ENCODE measurements at regions not wholly inside any gene's neighbourhood (a gene's known extent, or its start where the extent isn't known, plus 50 kb on each side); places are given as distances from the start of the nearest gene placed in this dataset.
A peak's percentile ranks its signal among the peaks of the same experiment; 100 is the strongest.

- intact Hi-C loops (cut with DNase I): no loop called here
- peak in 1 of 4 donors; percentile 37 for DNase-seq
- H3K27ac ChIP-seq: peak overlapping the region in 1 of 2 donors; percentile 34
- no peak for TF ChIP-seq CTCF (IDR thresholded peaks at IDR 0.05)
- H3K4me1 ChIP-seq: peaks cover 0 to 8% of the 10 kb centered on the region in 2 donors
- H3K9me3 ChIP-seq: no peaks in the 10 kb centered on the region
- H3K27me3 ChIP-seq: no peaks in the 10 kb centered on the region
- H3K36me3 ChIP-seq: no peaks in the 10 kb centered on the region
- peak; percentile 93 for ATAC-seq
- no peak overlapping the region for H3K4me3 ChIP-seq
Observed at GRCh38 chr10:78623578-78624215, 445.1 kb upstream of the ZMIZ1 start.

- H3K9me3 ChIP-seq: no peaks in the 10 kb centered on the region
- intact Hi-C loops (cut with DNase I): no loop called here
- H3K27me3 ChIP-seq: no peaks in the 10 kb centered on the region
- DNase-seq: no peak
- TF ChIP-seq CTCF (IDR thresholded peaks at IDR 0.05): no peak
- ATAC-seq: no peak
- H3K4me1 ChIP-seq: peaks cover 0 to 8% of the 10 kb centered on the region in 2 donors
- no peak overlapping the region for H3K27ac ChIP-seq
- no peak overlapping the region for H3K4me3 ChIP-seq
- H3K36me3 ChIP-seq: no peaks in the 10 kb centered on the region
Observed at GRCh38 chr10:78624791-78625190, 444.0 kb upstream of the ZMIZ1 start.

GRCh38 chr10:78626471-78626870, 442.3 kb upstream of the ZMIZ1 start:
- intact Hi-C loops (cut with DNase I): no loop called here
- H3K9me3 ChIP-seq: no peaks in the 10 kb centered on the region
- no peaks in the 10 kb centered on the region for H3K36me3 ChIP-seq
- ATAC-seq (no peak), DNase-seq (no peak)
- H3K4me3 ChIP-seq: no peak overlapping the region
- no peaks in the 10 kb centered on the region for H3K27me3 ChIP-seq
- no peak overlapping the region for H3K27ac ChIP-seq
- peaks cover 0 to 8% of the 10 kb centered on the region in 2 donors for H3K4me1 ChIP-seq
- TF ChIP-seq CTCF (IDR thresholded peaks at IDR 0.05): no peak

- no peak overlapping the region for H3K4me3 ChIP-seq
- DNase-seq (no peak), ATAC-seq (no peak)
- no peaks in the 10 kb centered on the region for H3K27me3 ChIP-seq
- H3K27ac ChIP-seq: no peak overlapping the region
- H3K36me3 ChIP-seq: no peaks in the 10 kb centered on the region
- peaks cover 0 to 8% of the 10 kb centered on the region in 2 donors for H3K4me1 ChIP-seq
- TF ChIP-seq CTCF (IDR thresholded peaks at IDR 0.05): no peak
- intact Hi-C loops (cut with DNase I): no loop called here
- no peaks in the 10 kb centered on the region for H3K9me3 ChIP-seq
Observed at GRCh38 chr10:78627254-78627795, 441.4 kb upstream of the ZMIZ1 start.

GRCh38 chr10:78628976-78629375, 439.8 kb upstream of the ZMIZ1 start:
- TF ChIP-seq CTCF (IDR thresholded peaks at IDR 0.05): no peak
- no peaks in the 10 kb centered on the region for H3K27me3 ChIP-seq
- H3K4me3 ChIP-seq: no peak overlapping the region
- no peak overlapping the region for H3K27ac ChIP-seq
- no peak for DNase-seq
- H3K4me1 ChIP-seq: peaks cover 0 to 3% of the 10 kb centered on the region in 2 donors
- H3K9me3 ChIP-seq: no peaks in the 10 kb centered on the region
- intact Hi-C loops (cut with DNase I): no loop called here
- ATAC-seq: no peak
- H3K36me3 ChIP-seq: no peaks in the 10 kb centered on the region

Data from left lung (tissue), 4 donors.